Skeletal muscle tissue (tissue), 3 donors: ENCODE measurements at regions not wholly inside any gene's neighbourhood (a gene's known extent, or its start where the extent isn't known, plus 50 kb on each side); places are given as distances from the start of the nearest gene placed in this dataset.

Source experiments
- H3K27ac ChIP-seq: one replicate; pipeline ENCODE4 v1.7.0; 2013; ENCODE audit warnings: mild to moderate bottlenecking, low read depth, low read length, inconsistent platforms
- H3K27me3 ChIP-seq, 3 donors: one replicate each; pipeline ENCODE4 v1.7.0; 2013; ENCODE audit warnings: low read length in 3 of 3; ENCODE audit not compliant: control insufficient read depth in 3 of 3, insufficient read depth in 3 of 3
- H3K36me3 ChIP-seq, 3 donors: one replicate each; pipeline ENCODE4 v1.7.0; 2013; ENCODE audit warnings: low read length in 3 of 3; ENCODE audit not compliant: control insufficient read depth in 3 of 3, insufficient read depth in 3 of 3
- H3K4me1 ChIP-seq, 3 donors: one replicate each; pipeline ENCODE4 v1.7.0; 2013; ENCODE audit warnings: low read length in 3 of 3, mild to moderate bottlenecking in 3 of 3; ENCODE audit not compliant: control insufficient read depth in 3 of 3, insufficient read depth in 3 of 3
- H3K4me3 ChIP-seq, 3 donors: one replicate each; pipeline ENCODE4 v1.7.0; 2013; ENCODE audit warnings: low read length in 3 of 3
- H3K9ac ChIP-seq, 3 donors: one replicate each; pipeline ENCODE4 v1.7.0; 2013; ENCODE audit warnings: low read length in 3 of 3, mild to moderate bottlenecking in 3 of 3, moderate library complexity in 2 of 3, low read depth in 1 of 3
- H3K9me3 ChIP-seq, 3 donors: one replicate each; pipeline ENCODE4 v1.7.0; 2013; ENCODE audit warnings: low read length in 3 of 3; ENCODE audit not compliant: control insufficient read depth in 3 of 3
- donor health status: Osteomylitis.

DNA sequence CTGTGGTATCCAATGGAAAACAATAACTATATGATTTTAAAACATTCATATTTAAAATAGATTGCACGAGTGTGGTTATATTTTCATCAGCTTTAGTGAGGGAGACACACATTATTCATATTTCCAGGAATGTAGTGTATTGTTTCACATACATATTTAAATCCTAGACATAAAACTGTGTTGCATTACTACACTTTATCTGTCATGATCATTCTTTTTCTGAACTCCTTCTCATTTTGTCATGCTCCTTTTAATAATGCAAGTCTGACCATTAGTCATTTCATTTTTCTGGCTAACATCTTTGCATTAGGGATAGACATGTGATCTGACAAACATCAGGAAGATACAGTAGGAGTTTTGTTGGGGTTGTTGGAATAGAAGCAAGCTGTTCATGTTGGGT, 1382.7 kb downstream of the PCDH7 start:
- Histone ChIP-seq H3K9me3 (no peaks in the 10 kb centered on the region), H3K27me3 (no peaks in the 10 kb centered on the region), H3K4me1 (no peaks in the 10 kb centered on the region), H3K27ac (no peak overlapping the region), H3K9ac (no peak overlapping the region), H3K4me3 (no peak overlapping the region), H3K36me3 (no peaks in the 10 kb centered on the region)

GRCh38 chr4:32106767-32107166, 1386.6 kb downstream of the PCDH7 start:
- H3K9me3 ChIP-seq, result no peaks in the 10 kb centered on the region
- no peak overlapping the region for H3K9ac ChIP-seq
- no peaks in the 10 kb centered on the region for H3K36me3 ChIP-seq
- H3K27ac ChIP-seq, result no peak overlapping the region
- no peak overlapping the region for H3K4me3 ChIP-seq
- no peaks in the 10 kb centered on the region for H3K27me3 ChIP-seq
- no peaks in the 10 kb centered on the region for H3K4me1 ChIP-seq

- no peaks in the 10 kb centered on the region for H3K36me3 ChIP-seq
- no peak overlapping the region for H3K4me3 ChIP-seq
- H3K9ac ChIP-seq, result no peak overlapping the region
- H3K4me1 ChIP-seq, result no peaks in the 10 kb centered on the region
- H3K27me3 ChIP-seq, result no peaks in the 10 kb centered on the region
- H3K9me3 ChIP-seq, result no peaks in the 10 kb centered on the region
- no peak overlapping the region for H3K27ac ChIP-seq
Observed at GRCh38 chr4:32112891-32113290, 1392.7 kb downstream of the PCDH7 start.

DNA sequence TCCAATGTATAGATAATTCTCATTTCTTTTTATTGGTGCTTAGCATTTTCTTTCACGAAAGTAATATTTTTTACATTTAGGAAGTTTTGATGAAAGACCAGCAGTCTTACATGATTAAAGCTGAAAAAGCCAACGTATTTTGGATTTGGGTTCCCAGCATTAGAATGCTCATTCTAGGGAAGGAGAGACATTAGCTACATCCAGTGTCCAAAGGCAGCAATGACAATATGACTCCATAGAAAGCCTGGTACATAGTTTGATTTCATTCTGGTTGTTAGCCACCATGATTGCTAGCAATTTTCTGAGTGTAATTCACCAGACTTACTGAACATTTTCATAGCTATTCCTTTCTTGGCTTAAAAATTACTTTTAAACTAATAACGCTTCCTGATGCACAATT, 1397.5 kb downstream of the PCDH7 start:
- H3K27me3 ChIP-seq, result no peaks in the 10 kb centered on the region
- no peaks in the 10 kb centered on the region for H3K36me3 ChIP-seq
- H3K9me3 ChIP-seq, result no peaks in the 10 kb centered on the region
- no peak overlapping the region for H3K9ac ChIP-seq
- no peaks in the 10 kb centered on the region for H3K4me1 ChIP-seq
- H3K4me3 ChIP-seq, result no peak overlapping the region
- no peak overlapping the region for H3K27ac ChIP-seq

DNA sequence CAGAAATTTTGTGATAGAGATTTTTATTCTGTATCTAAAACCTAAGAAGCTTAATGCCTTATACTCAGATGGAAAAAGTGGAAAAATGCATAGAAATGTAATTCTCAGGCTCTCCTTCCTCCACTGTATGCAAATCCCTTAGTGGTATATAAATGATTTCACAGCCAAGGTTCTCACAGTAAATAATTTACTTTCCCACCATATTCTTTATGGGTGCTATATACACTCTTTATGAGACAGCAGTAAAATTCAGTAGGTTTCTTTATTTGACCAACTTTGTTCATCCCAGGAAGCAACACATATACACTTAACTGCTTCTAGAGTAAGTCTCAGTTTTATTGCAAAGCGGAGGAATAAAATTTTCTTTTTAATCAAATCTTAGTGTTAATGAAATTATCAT, 1399.7 kb downstream of the PCDH7 start:
- H3K4me1 ChIP-seq, result no peaks in the 10 kb centered on the region
- H3K9me3 ChIP-seq, result no peaks in the 10 kb centered on the region
- no peaks in the 10 kb centered on the region for H3K36me3 ChIP-seq
- no peak overlapping the region for H3K9ac ChIP-seq
- H3K27me3 ChIP-seq, result no peaks in the 10 kb centered on the region
- H3K27ac ChIP-seq, result no peak overlapping the region
- H3K4me3 ChIP-seq, result no peak overlapping the region

DNA sequence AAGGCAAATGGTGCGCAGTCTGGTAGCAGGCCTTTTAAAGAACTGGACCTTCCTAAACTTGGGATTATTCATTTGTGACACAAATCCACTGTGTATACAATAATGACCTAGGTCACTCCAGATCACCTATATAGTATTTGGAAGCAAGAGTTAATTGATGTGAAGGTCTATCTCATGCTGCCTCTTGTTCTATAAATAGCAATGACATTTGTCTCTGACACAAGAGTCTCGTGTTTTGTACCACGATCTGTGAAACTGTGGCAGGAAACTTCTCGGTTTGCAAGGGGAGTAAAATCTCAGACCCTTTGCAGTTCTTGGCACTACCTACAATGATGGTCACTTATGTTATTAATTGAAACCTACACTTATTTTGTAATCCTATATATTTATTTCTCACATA, 1408.4 kb downstream of the PCDH7 start:
- Histone ChIP-seq H3K36me3 (no peaks in the 10 kb centered on the region), H3K9me3 (no peaks in the 10 kb centered on the region), H3K4me1 (no peaks in the 10 kb centered on the region), H3K27me3 (no peaks in the 10 kb centered on the region), H3K9ac (no peak overlapping the region), H3K4me3 (no peak overlapping the region), H3K27ac (no peak overlapping the region)

DNA sequence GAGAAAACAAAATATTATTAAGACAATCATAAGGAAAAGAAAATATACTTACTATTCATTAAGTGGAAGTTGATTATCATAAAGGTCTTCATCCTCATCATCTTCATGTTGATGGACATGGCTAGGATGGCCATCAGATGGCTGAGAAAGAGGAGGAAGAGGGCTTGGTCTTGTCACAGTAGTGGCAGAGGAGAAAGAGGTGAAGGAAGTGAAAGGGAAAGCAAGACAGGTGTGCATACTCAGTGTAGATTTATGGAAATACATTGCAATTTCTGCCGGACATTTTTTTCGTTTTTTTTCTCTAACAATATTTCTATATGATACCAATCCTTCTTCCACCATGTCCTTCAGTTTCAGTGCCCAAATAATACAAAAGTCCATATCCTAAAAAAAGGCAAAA, 1409.8 kb downstream of the PCDH7 start:
- H3K9me3 ChIP-seq, result no peaks in the 10 kb centered on the region
- H3K4me1 ChIP-seq, result no peaks in the 10 kb centered on the region
- no peak overlapping the region for H3K9ac ChIP-seq
- no peaks in the 10 kb centered on the region for H3K36me3 ChIP-seq
- no peak overlapping the region for H3K27ac ChIP-seq
- no peaks in the 10 kb centered on the region for H3K27me3 ChIP-seq
- H3K4me3 ChIP-seq, result no peak overlapping the region

DNA sequence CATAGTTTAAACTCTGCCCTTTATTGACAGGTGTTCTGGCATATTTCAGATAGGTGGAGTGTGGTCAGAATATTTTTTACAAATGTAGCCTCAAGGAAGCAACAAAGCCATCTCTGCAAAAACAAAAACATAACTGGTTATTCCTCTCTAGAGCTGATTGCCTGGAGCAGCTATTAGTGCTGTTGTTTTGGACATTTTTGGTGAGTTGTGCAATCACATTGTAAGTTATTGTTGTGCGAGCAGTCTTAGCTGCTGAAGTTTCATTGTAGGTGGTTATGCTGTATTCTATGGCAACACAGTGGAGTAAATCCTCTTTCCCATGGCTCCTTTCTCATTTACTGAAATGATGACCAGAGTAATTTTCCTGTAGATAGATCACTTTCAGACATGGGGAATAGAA, 1413.0 kb downstream of the PCDH7 start:
- H3K36me3 ChIP-seq, result no peaks in the 10 kb centered on the region
- no peak overlapping the region for H3K9ac ChIP-seq
- no peak overlapping the region for H3K27ac ChIP-seq
- no peak overlapping the region for H3K4me3 ChIP-seq
- no peaks in the 10 kb centered on the region for H3K27me3 ChIP-seq
- no peaks in the 10 kb centered on the region for H3K4me1 ChIP-seq
- no peaks in the 10 kb centered on the region for H3K9me3 ChIP-seq

GRCh38 chr4:32133734-32134133, 1413.6 kb downstream of the PCDH7 start:
- H3K4me1 ChIP-seq, result no peaks in the 10 kb centered on the region

GRCh38 chr4:32135642-32136041, 1415.5 kb downstream of the PCDH7 start:
- Histone ChIP-seq H3K9ac (no peak overlapping the region), H3K9me3 (no peaks in the 10 kb centered on the region), H3K4me3 (no peak overlapping the region), H3K4me1 (no peaks in the 10 kb centered on the region), H3K36me3 (no peaks in the 10 kb centered on the region), H3K27ac (no peak overlapping the region), H3K27me3 (no peaks in the 10 kb centered on the region)

More at GRCh38 chr4:32133734-32134133, 1413.6 kb downstream of the PCDH7 start:
- Histone ChIP-seq H3K9ac (no peak overlapping the region), H3K9me3 (no peaks in the 10 kb centered on the region), H3K36me3 (no peaks in the 10 kb centered on the region), H3K4me3 (no peak overlapping the region), H3K27ac (no peak overlapping the region), H3K27me3 (no peaks in the 10 kb centered on the region)
